GM21526 (cell line): ENCODE measurements at regions not wholly inside any gene's neighbourhood (a gene's known extent, or its start where the extent isn't known, plus 50 kb on each side); places are given as distances from the start of the nearest gene placed in this dataset.

ENCODE experiments used
- ATAC-seq: cut with Tn5 transposase; IDR thresholded peaks from one replicate; pipeline ENCODE4 v1.9.1; 2021; ENCODE audit warnings: moderate library complexity; ENCODE audit not compliant: unreplicated experiment, low FRiP score

DNA sequence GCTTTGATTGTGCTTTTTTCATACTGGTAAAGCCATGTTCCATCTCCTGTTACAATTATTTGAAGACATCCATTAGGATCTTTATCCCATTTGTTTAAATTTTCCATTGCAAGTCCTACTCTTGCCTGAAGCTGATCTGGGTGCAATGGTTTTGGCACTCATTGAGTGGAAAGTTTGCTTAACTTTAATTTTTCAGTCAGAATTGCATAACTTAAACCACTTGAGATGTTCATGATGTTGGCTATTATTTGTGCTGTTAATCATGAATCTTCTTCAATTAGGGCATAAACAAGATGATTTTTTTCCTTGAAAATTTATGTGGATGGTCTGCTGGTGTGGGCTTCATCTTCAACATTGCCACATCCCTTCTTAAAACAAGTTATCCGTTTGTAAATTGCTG, 180.1 kb downstream of the ST6GAL2 start:
- no peak for ATAC-seq

DNA sequence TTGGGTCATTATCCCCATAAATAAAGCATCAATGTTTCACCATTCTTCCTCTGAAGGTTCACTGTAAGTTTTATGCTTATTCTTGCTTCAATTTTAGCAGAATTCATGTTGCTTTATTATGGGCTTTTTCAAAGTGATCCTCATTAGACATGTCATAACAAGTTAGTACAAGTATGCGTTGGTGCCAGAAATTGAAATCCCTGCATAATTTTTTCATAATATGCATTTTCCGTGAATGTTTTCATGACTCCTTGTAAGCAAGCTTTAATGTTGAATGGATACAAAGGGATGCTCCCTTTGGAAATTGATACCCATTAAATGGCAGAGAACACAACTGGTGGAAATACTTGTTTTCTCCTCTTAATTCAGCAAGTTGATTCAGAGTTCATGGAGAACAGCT, 179.7 kb downstream of the ST6GAL2 start:
- no peak for ATAC-seq

DNA sequence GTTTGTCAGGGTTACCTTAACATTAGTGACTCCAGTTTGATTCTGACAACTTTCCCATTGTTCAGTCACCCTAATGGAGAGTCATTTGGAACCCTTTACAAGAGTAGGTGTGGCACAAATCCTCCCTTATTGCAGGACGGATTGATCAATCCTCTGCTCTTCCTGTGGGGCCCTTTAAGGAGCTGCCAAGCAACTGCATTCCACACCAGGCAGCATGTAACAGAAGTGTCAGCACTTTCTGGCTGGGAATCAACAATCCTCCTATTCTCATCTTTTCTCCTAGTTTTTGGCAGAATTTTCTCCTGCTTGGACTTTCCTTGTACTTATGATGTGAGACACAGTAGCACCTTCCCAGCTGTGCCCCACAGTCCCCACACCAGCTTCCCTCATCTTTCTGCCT, 177.8 kb downstream of the ST6GAL2 start:
- ATAC-seq: no peak

DNA sequence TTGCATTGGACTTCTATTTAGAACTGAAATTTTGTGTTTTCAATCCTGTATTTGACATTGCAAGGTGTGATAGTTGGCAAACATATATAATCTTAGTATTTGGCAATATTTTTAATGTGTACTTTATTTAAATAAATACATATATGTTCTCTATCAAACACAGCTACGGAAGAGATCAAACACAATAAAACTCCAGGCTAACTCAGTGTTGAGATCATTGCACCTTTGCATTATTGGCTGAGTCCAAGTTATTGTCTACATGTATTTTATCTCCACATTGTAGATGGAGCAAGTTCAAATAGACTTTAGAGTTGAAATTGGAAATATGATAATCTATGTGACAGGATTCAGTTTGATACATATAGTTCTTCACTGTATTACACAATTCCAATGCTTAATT, 176.7 kb downstream of the ST6GAL2 start:
- ATAC-seq: no peak

DNA sequence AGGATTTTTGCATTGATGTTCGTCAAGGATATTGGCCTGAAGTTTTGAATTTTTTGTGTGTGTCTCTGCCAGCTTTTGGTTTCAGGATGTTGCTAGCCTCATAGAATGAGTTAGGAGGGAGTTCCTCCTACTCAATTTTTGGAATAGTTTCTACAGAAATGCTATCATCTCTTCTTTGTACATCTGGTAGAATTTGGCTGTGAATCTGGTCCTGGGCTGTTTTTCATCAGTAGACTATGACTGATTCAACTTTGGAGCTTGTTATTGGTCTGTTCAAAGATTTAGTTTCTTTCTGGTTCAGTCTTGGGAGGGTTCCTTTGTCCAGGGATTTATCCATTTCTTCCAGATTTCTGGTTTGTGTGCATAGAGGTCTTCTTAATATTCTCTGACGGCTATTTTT, 166.7 kb downstream of the ST6GAL2 start:
- no peak for ATAC-seq

DNA sequence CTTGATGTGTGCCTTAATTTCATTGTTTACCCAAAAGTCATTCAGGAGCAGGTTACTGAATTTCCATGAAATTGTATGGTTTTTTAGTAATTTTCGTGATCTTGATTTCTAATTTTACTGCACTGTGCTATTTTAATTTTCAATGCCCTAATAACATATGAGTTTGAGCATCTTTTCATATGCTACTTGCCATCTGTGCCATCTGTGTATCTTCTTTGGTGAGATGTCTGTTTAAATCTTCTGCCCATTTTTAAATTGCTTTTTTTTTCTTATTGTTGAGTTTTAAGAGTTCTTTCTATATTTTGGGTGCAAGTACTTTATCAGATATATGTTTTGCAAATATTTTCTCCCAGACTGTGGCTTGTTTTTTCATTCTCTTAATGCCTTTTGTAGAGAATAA, 165.9 kb downstream of the ST6GAL2 start:
- ATAC-seq: no peak

DNA sequence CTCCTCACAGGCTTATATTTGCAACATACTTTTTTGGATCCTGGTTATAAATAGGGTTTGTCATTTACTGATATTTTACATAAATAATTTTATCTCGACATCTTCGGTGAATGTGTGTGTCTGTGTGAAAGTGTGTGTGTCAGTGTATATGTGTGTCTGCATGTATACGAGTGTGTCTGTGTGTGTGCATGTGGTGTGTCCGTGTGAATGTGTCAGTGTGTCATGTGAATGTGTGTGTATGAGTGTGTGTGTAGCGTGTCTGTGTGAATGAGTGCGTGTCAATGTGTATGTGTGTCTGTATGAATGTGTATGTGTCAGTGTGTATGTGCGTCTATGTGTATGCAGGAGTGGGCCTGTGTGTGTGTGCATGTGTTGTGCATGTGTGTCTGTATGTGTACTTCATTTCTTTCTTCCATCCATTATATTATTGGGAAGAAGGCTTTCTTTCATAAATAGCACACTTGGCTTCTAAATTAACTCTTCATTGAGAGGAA, 161.6 kb downstream of the ST6GAL2 start:
- no peak for ATAC-seq

DNA sequence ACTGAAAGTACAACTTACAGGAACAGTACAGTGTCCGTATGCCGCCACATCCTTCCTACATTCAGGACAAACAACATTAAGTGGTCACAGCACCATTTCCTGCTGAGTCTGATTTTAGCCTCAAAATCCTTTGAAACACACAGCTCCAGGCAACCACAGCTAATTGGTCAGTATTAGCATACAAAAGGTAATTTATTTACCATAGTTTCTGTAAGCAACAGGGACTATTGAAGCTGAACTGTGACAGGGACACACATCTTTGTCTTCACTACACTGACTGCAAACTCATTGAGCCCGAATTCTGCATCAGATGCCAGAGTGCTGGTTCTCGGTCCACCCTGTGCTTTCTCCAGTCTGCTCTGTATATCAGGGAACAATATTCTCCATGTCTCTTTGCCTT, 151.8 kb downstream of the ST6GAL2 start:
- ATAC-seq: no peak

DNA sequence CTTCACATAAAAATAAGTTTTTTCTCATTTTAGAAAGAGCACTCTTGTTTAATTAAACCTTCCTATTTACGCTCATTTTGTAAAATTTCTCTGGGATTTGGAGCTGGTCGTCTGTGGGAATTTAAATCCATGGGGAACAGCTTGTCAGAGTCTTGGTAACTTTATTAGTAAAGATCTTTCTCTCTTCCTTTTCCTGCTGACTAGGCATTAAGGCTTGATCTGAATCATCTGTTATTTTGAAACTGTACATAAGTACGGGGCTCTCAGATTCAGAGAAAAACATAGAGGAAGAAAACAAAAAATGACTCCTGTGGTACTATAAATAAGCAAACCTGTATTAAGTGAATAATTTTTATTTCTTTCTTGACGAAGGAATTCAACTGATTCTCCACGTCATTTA, 150.2 kb downstream of the ST6GAL2 start:
- ATAC-seq: no peak

DNA sequence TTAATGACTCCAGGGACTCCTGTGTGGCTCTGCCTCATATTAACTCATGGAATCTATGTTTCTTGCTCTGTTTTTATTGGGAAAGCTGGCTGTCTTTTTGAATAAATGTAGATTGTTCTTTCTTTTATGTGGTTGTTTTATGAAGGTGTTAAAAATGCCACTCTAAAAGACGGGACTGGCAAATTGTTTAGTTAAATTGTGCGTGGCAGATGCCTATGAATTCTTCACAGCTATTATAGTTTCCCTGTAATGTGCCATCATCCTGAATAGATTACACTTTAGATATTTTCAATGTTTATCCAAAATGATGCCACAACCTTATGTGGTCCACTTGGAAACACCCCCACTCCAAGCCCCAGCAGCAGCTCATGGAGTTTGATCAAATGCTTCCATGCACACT, 149.7 kb downstream of the ST6GAL2 start:
- no peak for ATAC-seq

DNA sequence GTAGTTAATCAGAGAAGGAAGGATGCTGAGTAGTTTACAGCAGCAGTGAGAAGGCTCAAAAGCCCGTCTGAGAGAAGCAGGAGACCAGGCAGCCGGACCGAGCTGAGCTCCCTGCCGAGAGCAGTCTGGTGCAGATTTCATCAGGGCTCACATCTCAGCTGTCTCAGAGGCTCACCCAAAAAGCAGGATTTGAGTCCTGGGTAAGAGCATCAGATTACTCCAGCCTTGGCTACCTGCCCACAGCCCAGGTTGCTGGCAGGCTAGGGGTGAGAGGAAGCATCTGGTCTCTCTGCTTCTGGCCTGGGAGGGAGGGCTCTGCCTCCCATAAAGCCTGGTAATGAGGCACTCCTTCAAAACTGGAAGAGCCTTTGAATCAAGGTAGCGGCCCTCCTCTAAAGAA, 140.5 kb downstream of the ST6GAL2 start:
- no peak for ATAC-seq

DNA sequence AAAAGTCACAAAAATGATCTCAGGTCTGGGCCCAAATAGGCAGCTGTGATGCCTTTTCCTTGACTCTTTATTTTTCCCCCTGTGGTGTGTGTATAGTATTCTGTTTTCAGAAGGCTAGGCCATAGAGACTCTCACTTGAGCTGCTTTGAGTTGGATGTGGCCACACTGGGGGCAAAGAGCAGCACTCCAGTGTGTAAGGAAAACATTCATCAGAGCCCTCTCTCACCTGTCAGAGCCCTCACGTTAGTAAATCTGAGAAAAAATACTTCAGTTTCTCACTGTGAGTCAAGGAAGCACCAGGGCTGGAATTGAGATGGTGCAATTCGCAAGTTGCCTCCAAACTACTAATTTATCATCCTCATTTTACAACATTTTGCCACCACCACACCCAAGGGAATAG, 136.1 kb downstream of the ST6GAL2 start:
- ATAC-seq: no peak
